ENCODE measurements at regions not wholly inside any gene's neighbourhood (a gene's known extent, or its start where the extent isn't known, plus 50 kb on each side); places are given as distances from the start of the nearest gene placed in this dataset.
A peak's percentile ranks its signal among the peaks of the same experiment; 100 is the strongest.

GRCh38 chr6:96743496-96743895, 93.8 kb downstream of the GPR63 start:
- no peak for DNase-seq

- peak; percentile 85 for DNase-seq
Observed at GRCh38 chr6:96742702-96743101, 94.6 kb downstream of the GPR63 start.

- peak; percentile 57 for DNase-seq
Observed at GRCh38 chr6:96735332-96735731, 101.9 kb downstream of the GPR63 start.

GRCh38 chr6:96727144-96727543, 110.1 kb downstream of the GPR63 start:
- no peak for DNase-seq

GRCh38 chr6:96725296-96725695, 112.0 kb downstream of the GPR63 start:
- DNase-seq: peak; percentile 25

GRCh38 chr6:96724641-96725040, 112.6 kb downstream of the GPR63 start:
- DNase-seq: no peak

- no peak for DNase-seq
Observed at GRCh38 chr6:96723362-96723761, 113.9 kb downstream of the GPR63 start.

GRCh38 chr6:96721227-96721626, 116.0 kb downstream of the GPR63 start:
- DNase-seq: no peak

- peak; percentile 81 for DNase-seq
Observed at GRCh38 chr6:96716221-96716620, 121.1 kb downstream of the GPR63 start.

GRCh38 chr6:96715608-96716007, 121.7 kb downstream of the GPR63 start:
- no peak for DNase-seq

- DNase-seq: peak; percentile 23
Observed at GRCh38 chr6:96704713-96705112, 132.6 kb downstream of the GPR63 start.

GRCh38 chr6:96702626-96703025, 134.7 kb downstream of the GPR63 start:
- no peak for DNase-seq

- DNase-seq: no peak
Observed at GRCh38 chr6:96700915-96701314, 136.4 kb downstream of the GPR63 start.

GRCh38 chr6:96694429-96694828, 131.5 kb downstream of the FHL5 start:
- peak; percentile 98 for DNase-seq

GRCh38 chr6:96687121-96687520, 124.2 kb downstream of the FHL5 start:
- no peak for DNase-seq

- DNase-seq: no peak
Observed at GRCh38 chr6:96685702-96686101, 122.8 kb downstream of the FHL5 start.

- peak; percentile 16 for DNase-seq
Observed at GRCh38 chr6:96683819-96684528, 121.0 kb downstream of the FHL5 start.

GRCh38 chr6:96682017-96682416, 119.1 kb downstream of the FHL5 start:
- DNase-seq: no peak

- peak; percentile 95 for DNase-seq
Observed at GRCh38 chr6:96675597-96675996, 112.7 kb downstream of the FHL5 start.
